Adrenal gland (tissue), 5 donors: ENCODE measurements at regions not wholly inside any gene's neighbourhood (a gene's known extent, or its start where the extent isn't known, plus 50 kb on each side); places are given as distances from the start of the nearest gene placed in this dataset.

Source experiments
- POLR2A ChIP-seq, 2 donors: fragments of 450-650 bp; IDR thresholded peaks; one replicate each; pipeline ENCODE4 v1.6.1; 2017; ENCODE audit warnings: antibody characterized with exemption in 2 of 2, mild to moderate bottlenecking in 2 of 2, moderate library complexity in 1 of 2
- TF ChIP-seq, protein P1 (sequence below), 6 experiments: fragments of 450-650 bp in 4 of 6; fragments of 200-600 bp in 2 of 6; sonication (generic) in 1 of 6; IDR thresholded peaks; 1 replicate in 5 of 6; 2 replicates in 1 of 6; pipeline versions ENCODE4 v1.5.1 to v1.8.0; 2016 to 2021; ENCODE audit warnings: antibody characterized with exemption in 6 of 6, mild to moderate bottlenecking in 2 of 6, moderate library complexity in 1 of 6
- donor health status: DM: no; HTN: no; CAD: no.

DNA sequence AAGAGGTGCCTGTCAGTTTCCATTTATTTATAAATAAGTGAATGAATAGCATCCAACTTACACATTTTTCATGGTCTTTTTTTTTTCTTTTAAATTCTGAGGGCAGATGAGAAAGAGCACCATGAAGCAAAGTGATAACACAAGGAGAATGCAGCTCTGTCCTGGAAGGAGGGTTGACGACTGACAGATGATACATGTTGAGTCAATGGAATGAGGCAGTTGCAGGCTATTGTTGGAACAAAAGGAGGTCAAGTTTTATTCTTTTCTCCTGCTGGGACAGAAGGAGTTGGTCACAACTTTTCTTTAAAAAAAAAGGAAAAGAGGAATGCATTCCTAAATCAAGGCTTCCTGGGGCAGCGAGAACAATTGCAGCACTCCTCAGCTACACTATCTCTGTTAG lies 119.9 kb upstream of the PLEKHG7 start:
- TF ChIP-seq, protein P1, sequence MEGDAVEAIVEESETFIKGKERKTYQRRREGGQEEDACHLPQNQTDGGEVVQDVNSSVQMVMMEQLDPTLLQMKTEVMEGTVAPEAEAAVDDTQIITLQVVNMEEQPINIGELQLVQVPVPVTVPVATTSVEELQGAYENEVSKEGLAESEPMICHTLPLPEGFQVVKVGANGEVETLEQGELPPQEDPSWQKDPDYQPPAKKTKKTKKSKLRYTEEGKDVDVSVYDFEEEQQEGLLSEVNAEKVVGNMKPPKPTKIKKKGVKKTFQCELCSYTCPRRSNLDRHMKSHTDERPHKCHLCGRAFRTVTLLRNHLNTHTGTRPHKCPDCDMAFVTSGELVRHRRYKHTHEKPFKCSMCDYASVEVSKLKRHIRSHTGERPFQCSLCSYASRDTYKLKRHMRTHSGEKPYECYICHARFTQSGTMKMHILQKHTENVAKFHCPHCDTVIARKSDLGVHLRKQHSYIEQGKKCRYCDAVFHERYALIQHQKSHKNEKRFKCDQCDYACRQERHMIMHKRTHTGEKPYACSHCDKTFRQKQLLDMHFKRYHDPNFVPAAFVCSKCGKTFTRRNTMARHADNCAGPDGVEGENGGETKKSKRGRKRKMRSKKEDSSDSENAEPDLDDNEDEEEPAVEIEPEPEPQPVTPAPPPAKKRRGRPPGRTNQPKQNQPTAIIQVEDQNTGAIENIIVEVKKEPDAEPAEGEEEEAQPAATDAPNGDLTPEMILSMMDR (IDR thresholded peaks at IDR 0.05): no peak
- no peak for TF ChIP-seq POLR2A (IDR thresholded peaks at IDR 0.05)
